ENCODE measurements at regions not wholly inside any gene's neighbourhood (a gene's known extent, or its start where the extent isn't known, plus 50 kb on each side); places are given as distances from the start of the nearest gene placed in this dataset.

DNA sequence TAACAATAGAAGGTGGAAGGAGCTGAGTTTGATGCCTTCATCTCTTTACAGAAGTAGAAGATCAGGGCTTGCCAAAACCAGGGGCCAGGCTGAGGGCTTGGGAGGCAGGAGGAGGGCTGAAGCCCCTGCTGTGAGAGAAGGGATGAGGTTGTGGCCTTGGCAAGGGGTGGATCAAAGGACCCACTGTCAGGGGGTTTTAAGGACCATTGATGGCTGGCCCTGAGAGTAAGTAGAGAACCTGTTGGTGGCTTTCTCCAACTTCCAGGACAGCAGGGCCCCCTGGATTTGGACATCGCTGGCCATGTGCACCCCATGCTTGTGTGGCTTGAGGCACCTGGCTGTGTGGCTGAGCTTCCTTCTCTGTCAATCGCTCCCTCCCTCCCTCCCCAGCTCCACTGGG lies 927.7 kb downstream of the TBC1D22A start:
- TF ChIP-seq, protein P1, sequence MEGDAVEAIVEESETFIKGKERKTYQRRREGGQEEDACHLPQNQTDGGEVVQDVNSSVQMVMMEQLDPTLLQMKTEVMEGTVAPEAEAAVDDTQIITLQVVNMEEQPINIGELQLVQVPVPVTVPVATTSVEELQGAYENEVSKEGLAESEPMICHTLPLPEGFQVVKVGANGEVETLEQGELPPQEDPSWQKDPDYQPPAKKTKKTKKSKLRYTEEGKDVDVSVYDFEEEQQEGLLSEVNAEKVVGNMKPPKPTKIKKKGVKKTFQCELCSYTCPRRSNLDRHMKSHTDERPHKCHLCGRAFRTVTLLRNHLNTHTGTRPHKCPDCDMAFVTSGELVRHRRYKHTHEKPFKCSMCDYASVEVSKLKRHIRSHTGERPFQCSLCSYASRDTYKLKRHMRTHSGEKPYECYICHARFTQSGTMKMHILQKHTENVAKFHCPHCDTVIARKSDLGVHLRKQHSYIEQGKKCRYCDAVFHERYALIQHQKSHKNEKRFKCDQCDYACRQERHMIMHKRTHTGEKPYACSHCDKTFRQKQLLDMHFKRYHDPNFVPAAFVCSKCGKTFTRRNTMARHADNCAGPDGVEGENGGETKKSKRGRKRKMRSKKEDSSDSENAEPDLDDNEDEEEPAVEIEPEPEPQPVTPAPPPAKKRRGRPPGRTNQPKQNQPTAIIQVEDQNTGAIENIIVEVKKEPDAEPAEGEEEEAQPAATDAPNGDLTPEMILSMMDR (IDR thresholded peaks at IDR 0.05), result no peak
- TF ChIP-seq ZFX (IDR thresholded peaks at IDR 0.05; ENCODE audit: borderline replicate concordance), result no peak

DNA sequence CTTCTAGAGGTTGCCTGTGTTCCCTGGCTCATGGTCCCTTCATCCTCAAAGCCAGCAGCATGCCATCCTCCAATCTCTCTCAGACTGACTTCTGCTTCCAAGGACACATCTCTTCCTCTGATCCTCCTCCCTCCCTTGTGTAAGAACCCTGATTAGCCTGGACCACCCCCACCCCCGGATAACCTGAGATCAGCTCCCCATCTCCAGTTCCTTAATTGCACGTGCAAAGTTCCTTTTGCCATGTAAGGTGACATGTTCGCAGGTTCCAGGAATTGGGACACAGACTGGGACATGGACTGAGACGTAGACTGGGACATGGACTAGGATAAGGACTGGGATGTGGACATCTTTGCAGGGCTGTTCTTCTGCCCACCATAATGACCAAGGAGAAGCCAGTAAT lies 925.3 kb downstream of the TBC1D22A start:
- TF ChIP-seq, protein P1 (IDR thresholded peaks at IDR 0.05), result no peak
- no peak for TF ChIP-seq ZFX (IDR thresholded peaks at IDR 0.05; ENCODE audit: borderline replicate concordance)
- H3K27ac ChIP-seq, result no peak overlapping the region

More for the DNA sequence above, 927.7 kb downstream of the TBC1D22A start:
- no peak overlapping the region for H3K27ac ChIP-seq

DNA sequence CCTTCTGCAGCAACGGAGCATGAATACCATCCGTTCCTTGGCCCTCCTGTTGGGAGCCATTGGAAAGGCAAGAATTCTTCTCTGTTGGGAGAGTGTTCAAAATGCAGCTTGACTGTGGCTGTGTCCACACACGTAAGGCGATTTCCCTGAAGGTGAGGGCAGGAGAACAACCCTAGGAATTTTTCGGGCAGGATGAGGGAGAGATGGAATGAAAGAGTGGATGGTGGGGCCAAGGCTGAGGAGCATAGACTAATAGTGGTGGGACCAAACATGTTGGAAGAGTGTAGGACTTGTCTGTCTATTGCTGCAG lies 924.9 kb downstream of the TBC1D22A start:
- TF ChIP-seq ZFX (IDR thresholded peaks at IDR 0.05; ENCODE audit: borderline replicate concordance), result no peak
- TF ChIP-seq, protein P1 (IDR thresholded peaks at IDR 0.05), result no peak
- H3K27ac ChIP-seq, result no peak overlapping the region

DNA sequence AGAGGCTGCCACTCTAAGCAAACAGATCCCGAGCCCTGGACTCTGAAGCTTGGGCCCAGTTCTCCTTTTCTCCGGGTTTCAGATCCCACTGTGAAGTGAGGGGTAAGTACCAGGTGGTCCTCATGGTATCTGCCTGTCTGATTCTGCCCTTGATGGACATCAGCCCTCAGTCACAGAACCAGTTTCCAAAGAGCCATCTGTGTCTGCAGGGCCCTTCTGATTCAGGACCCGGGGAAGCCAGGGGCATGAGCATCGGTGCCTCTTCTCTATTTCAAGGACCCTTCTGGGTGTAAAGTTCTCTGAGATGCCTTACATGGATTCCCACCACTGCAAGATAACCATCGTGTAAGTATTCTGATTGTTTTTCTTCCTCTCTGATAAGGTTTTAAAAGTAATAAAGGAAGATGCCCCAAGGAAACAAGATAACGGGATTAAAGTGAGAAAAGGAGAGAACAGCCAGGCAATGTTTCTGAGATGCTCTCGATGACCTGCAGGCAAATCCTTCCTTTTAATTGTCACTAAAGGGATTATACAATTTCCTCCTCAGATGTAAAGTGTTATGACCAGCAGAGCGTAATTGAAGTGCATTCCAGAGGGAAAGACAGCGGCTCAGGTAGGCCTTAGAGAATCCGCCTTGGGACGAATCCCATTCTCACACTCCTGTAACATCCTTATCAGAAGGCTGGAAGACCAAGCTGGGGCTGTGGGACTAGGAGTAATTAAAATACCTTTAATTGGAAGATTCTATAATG lies 924.3 kb downstream of the TBC1D22A start:
- TF ChIP-seq, protein P1 (IDR thresholded peaks at IDR 0.05), result no peak
- no peak for TF ChIP-seq ZFX (IDR thresholded peaks at IDR 0.05; ENCODE audit: borderline replicate concordance)
- no peak overlapping the region for H3K27ac ChIP-seq

DNA sequence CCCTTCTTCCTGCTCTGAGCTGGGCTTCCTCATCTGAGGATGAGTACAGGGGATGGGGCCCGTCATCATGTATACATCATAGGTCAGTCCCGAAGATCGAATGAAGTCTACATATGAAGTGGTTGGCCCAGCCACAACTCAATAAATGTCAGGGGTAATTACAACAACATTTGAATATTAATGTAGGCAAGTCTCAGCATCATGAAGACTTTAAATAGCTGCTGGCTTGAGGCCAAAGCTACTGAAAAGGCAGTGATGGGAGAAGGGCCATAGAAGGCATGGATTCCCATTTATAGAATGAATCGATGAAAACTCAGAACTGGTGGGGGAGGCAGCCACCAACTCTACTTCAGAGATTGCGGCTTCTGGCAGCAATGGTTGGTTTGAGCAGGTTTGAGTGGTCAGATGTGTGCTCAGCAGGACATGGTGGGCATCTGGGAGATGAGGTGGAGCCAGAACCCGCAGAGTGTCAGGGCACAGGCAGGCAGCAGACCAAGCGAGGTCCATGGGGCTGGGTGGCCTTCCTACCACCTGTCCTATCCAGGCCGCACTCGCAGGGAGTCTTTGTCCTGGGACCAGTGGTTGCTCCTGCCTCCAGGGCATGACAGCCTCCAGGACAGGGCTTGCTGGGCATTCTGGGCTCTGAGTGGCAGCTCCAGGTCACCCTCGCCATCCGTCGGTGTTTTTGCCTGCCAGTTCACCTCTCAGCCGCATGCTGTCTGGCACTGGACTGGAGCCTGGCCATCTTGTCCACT lies 919.1 kb downstream of the TBC1D22A start:
- no peak overlapping the region for H3K27ac ChIP-seq
- TF ChIP-seq, protein P1 (IDR thresholded peaks at IDR 0.05), result no peak
- TF ChIP-seq ZFX (IDR thresholded peaks at IDR 0.05; ENCODE audit: borderline replicate concordance), result no peak

DNA sequence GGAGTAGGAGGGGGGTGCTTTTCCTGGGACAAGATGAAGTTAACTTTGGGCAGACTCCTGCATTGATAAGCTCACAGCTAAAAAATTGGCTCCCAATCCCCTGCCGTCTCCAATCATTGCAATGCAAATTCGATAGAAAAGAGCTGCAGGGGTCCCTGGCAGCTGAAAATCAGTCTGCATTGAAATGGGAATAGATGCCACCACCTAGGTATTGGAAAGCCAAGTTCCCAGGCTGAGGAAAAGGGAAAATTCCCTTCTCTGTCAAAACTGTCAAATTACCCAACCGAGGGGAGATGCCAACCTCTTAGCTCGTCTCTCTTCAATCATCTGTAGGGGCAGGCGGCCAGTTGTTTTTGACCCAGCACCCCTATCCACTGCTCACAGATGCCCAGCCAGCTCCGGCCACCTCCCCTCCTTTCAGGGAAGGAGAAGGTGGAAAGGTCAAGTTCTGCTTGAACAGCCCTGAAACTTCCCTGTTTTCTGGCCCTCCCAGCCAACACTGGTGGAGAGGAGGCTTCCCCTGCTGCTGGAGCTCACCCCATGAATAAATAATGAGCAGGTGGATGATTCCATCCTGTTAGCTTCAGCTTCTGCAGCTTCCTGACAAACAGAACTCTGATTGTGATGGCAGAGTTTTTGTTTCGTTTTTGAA lies 916.3 kb downstream of the TBC1D22A start:
- TF ChIP-seq, protein P1 (IDR thresholded peaks at IDR 0.05), result no peak
- no peak for TF ChIP-seq ZFX (IDR thresholded peaks at IDR 0.05; ENCODE audit: borderline replicate concordance)
- no peak overlapping the region for H3K27ac ChIP-seq

DNA sequence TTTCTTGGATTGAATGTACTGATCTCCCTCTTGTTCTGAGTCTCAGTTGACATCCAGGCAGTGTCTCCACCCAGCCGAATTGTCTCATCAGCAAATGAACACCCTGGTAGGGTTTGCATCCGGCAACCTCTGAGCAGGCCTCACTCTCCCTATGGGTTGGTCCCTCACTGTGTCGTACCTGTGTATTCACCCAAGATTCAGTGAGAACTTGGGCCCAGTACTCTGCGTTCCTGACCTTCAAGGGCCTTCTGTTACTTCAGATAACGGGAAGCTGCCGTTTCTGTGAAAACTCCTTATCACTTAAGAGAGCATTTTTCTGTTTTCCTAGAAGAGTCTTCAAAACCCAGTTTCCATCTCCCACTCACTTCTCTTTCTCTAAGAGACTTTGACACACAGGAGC lies 915.6 kb downstream of the TBC1D22A start:
- no peak overlapping the region for H3K27ac ChIP-seq

More for the DNA sequence above, 915.6 kb downstream of the TBC1D22A start:
- TF ChIP-seq, protein P1 (IDR thresholded peaks at IDR 0.05), result no peak
